ENCODE measurements at regions not wholly inside any gene's neighbourhood (a gene's known extent, or its start where the extent isn't known, plus 50 kb on each side); places are given as distances from the start of the nearest gene placed in this dataset.
A peak's percentile ranks its signal among the peaks of the same experiment; 100 is the strongest.

DNA sequence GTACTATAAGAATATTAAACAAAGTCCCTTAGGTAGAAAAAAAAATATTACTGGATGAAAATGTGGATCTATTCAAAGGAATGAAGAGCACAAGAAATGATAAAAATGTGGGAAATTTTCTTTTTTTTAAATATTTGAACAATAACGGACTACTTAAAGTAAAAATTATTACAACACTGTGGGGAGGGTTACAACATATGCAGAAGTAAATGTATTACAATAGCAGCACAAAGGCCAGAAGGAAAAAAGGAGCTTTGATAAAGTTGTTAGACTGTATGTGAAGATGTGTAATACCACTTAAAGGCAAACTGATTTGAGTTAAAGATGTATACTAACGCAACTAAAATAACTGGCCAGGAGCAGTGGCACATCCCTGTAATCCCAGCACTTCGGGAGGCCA is 427.1 kb downstream of the SHQ1 start:
- Histone ChIP-seq H3K9ac (ENCODE audit: insufficient read depth, low read length, poor library complexity, severe bottlenecking) (no peak overlapping the region), H2AFZ (ENCODE audit: insufficient read depth, low read depth, low read length, poor library complexity, severe bottlenecking) (no peak overlapping the region), H3K9me3 (replicated peaks in 1 of 2; ENCODE audit: control insufficient read depth in 1 of 2, insufficient read depth in 1 of 2, low read length in 2 of 2) (peaks cover 6 to 8% of the 10 kb centered on the region in 2 donors), H3K36me3 (replicated peaks in 1 of 2; ENCODE audit: control insufficient read depth in 1 of 2, insufficient read depth in 2 of 2, low read length in 2 of 2) (peaks cover 0 to 5% of the 10 kb centered on the region in 2 donors), H4K20me1 (ENCODE audit: insufficient read depth, low read length) (peaks cover 100% of the 10 kb centered on the region), H3K27ac (ENCODE audit: low read depth in 1 of 2, low read length in 2 of 2) (peak overlapping the region; percentile 40 to 50), H3K79me2 (ENCODE audit: insufficient read depth, low read length) (peaks cover 100% of the 10 kb centered on the region), H3K4me1 (ENCODE audit: control insufficient read depth in 1 of 2, insufficient read depth in 2 of 2, low read length in 2 of 2) (peaks cover 16 to 32% of the 10 kb centered on the region in 2 donors), H3K4me3 (replicated peaks in 1 of 3; ENCODE audit: low read depth in 2 of 3, low read length in 3 of 3) (no peak overlapping the region), H3K27me3 (ENCODE audit: control insufficient read depth in 2 of 2, insufficient read depth in 2 of 2, low read length in 2 of 2) (no peaks in the 10 kb centered on the region), H3K4me2 (replicated peaks; ENCODE audit: extremely low read depth, low read length, poor library complexity, severe bottlenecking) (peak overlapping the region; percentile 32)
- Mint-ChIP-seq H3K36me3 (peaks cover 22 to 23% of the 10 kb centered on the region in 2 donors), H3K9me3 (peaks cover 3 to 13% (median 10%) of the 10 kb centered on the region in 7 donors), H3K4me3 (peak overlapping the region in 1 of 2 donors; percentile 28), H3K27ac (peak overlapping the region; percentile 43 to 85 (median 76)), H3K27me3 (ENCODE audit: low read depth in 3 of 3) (no peaks in the 10 kb centered on the region), H3K4me1 (peaks cover 37% of the 10 kb centered on the region)
- WGBS (ENCODE audit: insufficient coverage): 60% methylated on average over 1 of the region's 3 CpGs
- intact Hi-C loops (cut with micrococcal nuclease): no loop called here
- peak in 2 of 3 donors; percentile 31 to 57 for DNase-seq
- no peak for TF ChIP-seq CTCF (IDR thresholded peaks at IDR 0.05)

- peak overlapping the region in 1 of 7 donors; percentile 38 for H3K27ac Mint-ChIP-seq
- Histone ChIP-seq H2AFZ (ENCODE audit: insufficient read depth, low read depth, low read length, poor library complexity, severe bottlenecking) (no peak overlapping the region), H4K20me1 (ENCODE audit: insufficient read depth, low read length) (peaks cover 100% of the 10 kb centered on the region), H3K4me2 (replicated peaks; ENCODE audit: extremely low read depth, low read length, poor library complexity, severe bottlenecking) (no peak overlapping the region), H3K4me3 (replicated peaks in 1 of 3; ENCODE audit: low read depth in 2 of 3, low read length in 3 of 3) (no peak overlapping the region), H3K27ac (ENCODE audit: low read depth in 1 of 2, low read length in 2 of 2) (no peak overlapping the region), H3K36me3 (replicated peaks in 1 of 2; ENCODE audit: control insufficient read depth in 1 of 2, insufficient read depth in 2 of 2, low read length in 2 of 2) (peaks cover 0 to 5% of the 10 kb centered on the region in 2 donors), H3K9me3 (replicated peaks in 1 of 2; ENCODE audit: control insufficient read depth in 1 of 2, insufficient read depth in 1 of 2, low read length in 2 of 2) (peaks cover 6 to 8% of the 10 kb centered on the region in 2 donors), H3K9ac (ENCODE audit: insufficient read depth, low read length, poor library complexity, severe bottlenecking) (no peak overlapping the region), H3K4me1 (ENCODE audit: control insufficient read depth in 1 of 2, insufficient read depth in 2 of 2, low read length in 2 of 2) (peaks cover 14 to 39% of the 10 kb centered on the region in 2 donors), H3K79me2 (ENCODE audit: insufficient read depth, low read length) (peaks cover 100% of the 10 kb centered on the region), H3K27me3 (ENCODE audit: control insufficient read depth in 2 of 2, insufficient read depth in 2 of 2, low read length in 2 of 2) (no peaks in the 10 kb centered on the region)
- no peaks in the 10 kb centered on the region for H3K27me3 Mint-ChIP-seq (ENCODE audit: low read depth in 3 of 3)
- no peak for DNase-seq
- H3K9me3 Mint-ChIP-seq: peaks cover 3 to 13% (median 10%) of the 10 kb centered on the region in 7 donors
- no CpG with 5 or more reads among the region's 8 CpGs for WGBS (ENCODE audit: insufficient coverage)
- H3K36me3 Mint-ChIP-seq: peaks cover 24 to 25% of the 10 kb centered on the region in 2 donors
- H3K4me1 Mint-ChIP-seq: peaks cover 37% of the 10 kb centered on the region
- no peak for TF ChIP-seq CTCF (IDR thresholded peaks at IDR 0.05)
- no peak overlapping the region for H3K4me3 Mint-ChIP-seq
- intact Hi-C loops (cut with micrococcal nuclease): no loop called here
Observed at GRCh38 chr3:72418856-72419255, 429.4 kb downstream of the SHQ1 start.
